Stimulated activated naive CD8-positive, alpha-beta T cell treated with anti-CD3 and anti-CD28 coated beads, Interleukin-15, Interleukin-2, amounts not matched to agents 100 ng/mL and 50 ng/mL, for 24 hours (primary cell): ENCODE measurements at regions not wholly inside any gene's neighbourhood (a gene's known extent, or its start where the extent isn't known, plus 50 kb on each side); places are given as distances from the start of the nearest gene placed in this dataset.
"Not testable (repeated sequence)": the region's sequence is repeated elsewhere in the genome, so short reads cannot be mapped to it uniquely, and the experiment has no call there.

Experiments
- H3K27ac Mint-ChIP-seq: one replicate; pipeline ENCODE4 v1.8.0; 2021; ENCODE audit warnings: mild to moderate bottlenecking, mixed read lengths
- H3K27me3 Mint-ChIP-seq: one replicate; pipeline ENCODE4 v1.8.0; 2021; ENCODE audit warnings: mixed read lengths
- H3K36me3 Mint-ChIP-seq: one replicate; pipeline ENCODE4 v1.8.0; 2021; ENCODE audit warnings: low read depth, mixed read lengths
- H3K4me1 Mint-ChIP-seq: one replicate; pipeline ENCODE4 v1.8.0; 2021; ENCODE audit warnings: low read depth, mixed read lengths
- H3K4me3 Mint-ChIP-seq: one replicate; pipeline ENCODE4 v1.8.0; 2021; ENCODE audit warnings: mild to moderate bottlenecking, mixed read lengths
- H3K9me3 Mint-ChIP-seq: one replicate; pipeline ENCODE4 v1.8.0; 2021; ENCODE audit warnings: mixed read lengths

DNA sequence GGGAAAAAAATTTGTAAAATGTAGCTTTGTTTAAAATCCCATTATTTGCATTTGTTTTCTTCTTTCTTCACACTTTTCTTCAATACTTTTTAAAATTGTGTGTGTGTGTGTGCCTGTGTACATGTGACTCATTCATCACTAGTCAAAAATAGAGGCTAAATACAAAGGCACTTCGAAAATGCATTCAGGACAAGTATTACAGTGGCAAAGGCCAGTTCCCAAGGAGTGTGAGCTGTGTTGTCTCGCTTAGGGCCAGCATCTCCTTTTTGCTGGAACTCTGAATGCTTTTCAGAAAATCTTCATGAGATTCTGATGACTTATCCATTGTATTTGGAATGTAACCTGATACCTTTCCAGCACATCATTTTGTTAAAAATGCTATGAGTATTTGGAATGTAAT, 288.5 kb upstream of the CNR1 start:
- no peaks in the 10 kb centered on the region for H3K4me1 Mint-ChIP-seq
- peaks cover 16% of the 10 kb centered on the region for H3K27me3 Mint-ChIP-seq
- H3K36me3 Mint-ChIP-seq = no peaks in the 10 kb centered on the region
- H3K9me3 Mint-ChIP-seq = no peaks in the 10 kb centered on the region
- H3K27ac Mint-ChIP-seq = no peak overlapping the region
- H3K4me3 Mint-ChIP-seq = no peak overlapping the region

DNA sequence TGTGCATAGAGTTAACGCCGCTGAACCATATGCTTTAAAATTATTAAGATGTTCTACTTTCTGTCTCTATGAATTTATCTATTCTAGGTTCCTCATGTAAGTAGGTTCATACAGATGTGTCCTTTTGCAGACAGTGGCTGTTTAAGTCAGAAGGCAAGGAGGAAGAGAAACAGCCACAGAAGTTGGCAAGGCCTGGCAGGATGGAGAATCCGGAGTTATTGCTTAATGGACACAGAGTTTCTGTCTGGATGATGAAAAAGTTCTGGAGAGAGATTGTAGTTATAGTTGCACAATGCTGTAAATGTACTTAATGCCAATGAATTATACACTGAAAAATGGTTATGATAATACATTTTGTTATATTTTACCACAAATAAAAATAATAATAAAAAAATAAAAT, 283.6 kb upstream of the CNR1 start:
- no peaks in the 10 kb centered on the region for H3K36me3 Mint-ChIP-seq
- no peak overlapping the region for H3K27ac Mint-ChIP-seq
- H3K4me3 Mint-ChIP-seq = no peak overlapping the region

DNA sequence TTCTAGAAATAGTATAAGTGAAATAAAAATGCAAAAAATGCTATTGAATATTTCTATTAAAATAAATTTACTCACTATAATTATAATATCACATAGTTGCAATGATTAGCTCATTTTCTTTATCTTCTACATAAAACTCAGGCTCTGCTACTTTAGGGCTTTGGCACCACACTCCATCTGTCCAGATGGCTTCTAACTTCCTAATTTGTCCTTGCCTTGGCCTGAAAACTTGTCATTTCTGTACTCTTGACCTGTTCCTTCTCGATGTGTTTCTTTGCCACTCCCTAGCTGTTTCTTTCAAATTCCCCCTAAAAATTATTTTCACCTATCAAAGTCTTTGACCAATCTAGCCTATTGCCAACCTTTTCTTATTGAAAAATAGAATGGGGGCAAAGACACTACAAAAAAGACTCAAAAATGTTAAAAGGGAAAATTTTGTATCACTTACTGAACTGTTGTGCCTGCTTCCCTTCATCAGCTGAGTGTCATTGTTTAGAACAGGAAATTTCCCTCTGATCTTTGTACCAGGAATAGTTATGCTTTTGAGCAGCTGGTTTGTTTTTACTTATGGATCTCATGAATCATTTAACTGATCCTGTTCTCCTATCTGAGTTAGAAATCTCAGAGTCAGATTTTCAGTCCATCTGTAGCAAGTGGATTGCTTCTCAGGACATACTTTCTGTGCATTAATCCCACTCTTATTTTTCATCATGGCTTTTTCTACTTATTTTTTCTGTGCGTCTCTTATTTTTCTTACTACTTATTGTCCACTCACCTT, 279.2 kb upstream of the CNR1 start:
- Mint-ChIP-seq H3K9me3 (no peaks in the 10 kb centered on the region), H3K4me1 (no peaks in the 10 kb centered on the region), H3K27ac (no peak overlapping the region), H3K36me3 (no peaks in the 10 kb centered on the region), H3K27me3 (peaks cover 11% of the 10 kb centered on the region), H3K4me3 (no peak overlapping the region)

More for the DNA sequence above, 283.6 kb upstream of the CNR1 start:
- peaks cover 18% of the 10 kb centered on the region for H3K27me3 Mint-ChIP-seq
- no peaks in the 10 kb centered on the region for H3K4me1 Mint-ChIP-seq
- H3K9me3 Mint-ChIP-seq = no peaks in the 10 kb centered on the region

DNA sequence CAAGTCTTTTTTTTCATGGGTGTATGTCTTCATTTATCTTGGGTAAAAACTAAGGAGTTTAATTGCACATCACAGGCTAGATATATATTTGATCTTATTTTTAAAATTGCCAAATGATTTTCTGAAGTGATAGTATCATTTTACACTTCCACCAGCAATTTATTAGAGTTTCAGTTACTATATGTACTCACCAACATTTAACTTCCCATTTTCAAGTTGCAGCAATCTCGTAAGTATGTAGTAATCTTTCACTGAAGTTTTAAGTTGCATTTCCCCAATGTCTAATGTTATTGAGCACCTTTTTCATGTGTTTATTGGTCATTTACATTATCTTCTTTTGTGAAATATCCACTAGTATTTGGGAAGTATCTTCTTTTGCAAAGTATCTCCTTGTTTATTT, 277.4 kb upstream of the CNR1 start:
- Mint-ChIP-seq H3K27ac (no peak overlapping the region), H3K36me3 (no peaks in the 10 kb centered on the region), H3K9me3 (no peaks in the 10 kb centered on the region), H3K4me3 (no peak overlapping the region), H3K4me1 (no peaks in the 10 kb centered on the region), H3K27me3 (peaks cover 11% of the 10 kb centered on the region)

DNA sequence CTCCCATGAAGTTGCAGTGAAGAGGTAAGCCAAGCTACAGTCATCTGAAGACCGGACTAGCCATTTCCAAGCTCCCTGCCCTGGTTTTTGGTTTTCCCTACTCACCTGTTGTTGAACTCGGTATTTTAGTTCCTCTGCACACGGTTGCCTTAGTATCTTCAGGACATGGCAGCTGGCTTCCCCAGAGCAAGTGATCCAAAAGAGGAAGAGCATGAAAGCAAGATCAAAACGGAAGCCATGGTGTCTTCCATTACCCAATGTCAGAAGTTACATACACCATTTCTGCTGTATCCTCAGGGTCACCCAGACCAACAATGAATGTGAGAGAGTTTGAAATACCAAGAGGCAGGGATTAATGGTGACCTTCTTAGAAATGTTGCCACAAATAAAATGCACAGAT, 276.6 kb upstream of the CNR1 start:
- Mint-ChIP-seq H3K4me3 (no peak overlapping the region), H3K27ac (no peak overlapping the region), H3K9me3 (no peaks in the 10 kb centered on the region), H3K36me3 (no peaks in the 10 kb centered on the region), H3K27me3 (peaks cover 9% of the 10 kb centered on the region), H3K4me1 (no peaks in the 10 kb centered on the region)

DNA sequence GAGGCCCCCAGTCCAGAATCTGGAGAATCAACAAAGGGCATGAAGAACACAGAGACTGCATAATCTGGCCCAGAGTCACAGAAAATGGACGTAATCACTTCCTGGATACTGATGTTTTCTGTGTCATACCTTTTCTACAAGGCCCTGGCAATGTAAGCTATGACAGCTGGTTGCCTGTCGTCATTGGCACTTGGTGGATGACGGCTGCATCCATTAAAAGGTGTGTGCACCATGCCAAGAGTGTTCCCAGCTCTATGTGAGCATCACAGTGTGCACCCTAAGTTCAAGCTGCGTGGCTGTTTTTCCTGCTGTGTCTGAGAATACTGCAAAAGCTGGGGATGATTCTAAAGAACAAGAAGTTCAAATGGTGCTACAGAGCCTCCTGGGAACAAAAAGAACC, 275.2 kb upstream of the CNR1 start:
- Mint-ChIP-seq H3K9me3 (no peaks in the 10 kb centered on the region), H3K4me3 (no peak overlapping the region), H3K36me3 (no peaks in the 10 kb centered on the region), H3K4me1 (no peaks in the 10 kb centered on the region), H3K27me3 (peaks cover 5% of the 10 kb centered on the region), H3K27ac (no peak overlapping the region)

DNA sequence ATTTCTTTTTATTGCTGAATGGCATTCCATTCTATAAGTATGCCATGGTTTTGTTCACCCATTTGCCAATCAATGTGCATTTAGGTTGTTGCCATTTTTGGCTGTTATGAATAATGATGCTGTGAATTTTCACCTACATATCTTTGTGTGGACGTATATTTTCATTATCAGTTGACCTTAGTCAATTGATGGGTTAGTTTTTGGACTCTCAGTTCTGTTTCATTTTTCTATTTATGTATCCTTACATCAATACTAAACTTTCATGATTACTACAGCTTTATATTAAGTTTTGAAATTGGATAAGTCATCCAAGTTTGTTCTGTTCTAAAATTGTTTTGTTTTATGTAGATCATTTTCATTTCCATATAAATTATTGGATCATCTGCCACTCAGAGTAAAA, 261.9 kb upstream of the CNR1 start:
- no peaks in the 10 kb centered on the region for H3K9me3 Mint-ChIP-seq
- H3K4me1 Mint-ChIP-seq = no peaks in the 10 kb centered on the region

DNA sequence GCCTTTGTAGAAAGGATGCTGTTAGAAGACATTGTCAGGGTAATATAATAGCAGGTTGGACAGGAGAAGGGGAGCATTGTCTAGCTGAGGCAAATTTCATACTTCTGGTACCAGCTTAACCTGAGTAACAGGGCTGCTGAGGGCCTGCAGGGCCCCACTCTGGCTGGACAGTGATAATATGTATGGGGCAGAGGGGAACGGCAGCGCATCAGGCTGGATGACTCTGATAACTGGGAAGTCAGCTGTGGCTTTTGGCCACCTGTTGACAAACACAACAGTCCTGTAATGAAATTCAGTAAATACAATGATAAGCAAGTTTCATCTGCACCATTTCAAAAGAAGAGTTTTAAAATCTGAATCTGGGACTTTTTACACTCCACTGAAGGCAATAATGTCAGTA, 259.9 kb upstream of the CNR1 start:
- Mint-ChIP-seq H3K4me1 (no peaks in the 10 kb centered on the region), H3K9me3 (no peaks in the 10 kb centered on the region), H3K27me3 (peaks cover 14% of the 10 kb centered on the region), H3K27ac (no peak overlapping the region), H3K36me3 (no peaks in the 10 kb centered on the region), H3K4me3 (no peak overlapping the region)

More for the DNA sequence above, 261.9 kb upstream of the CNR1 start:
- H3K4me3 Mint-ChIP-seq = no peak overlapping the region
- H3K27ac Mint-ChIP-seq = no peak overlapping the region
- no peaks in the 10 kb centered on the region for H3K36me3 Mint-ChIP-seq
- peaks cover 33% of the 10 kb centered on the region for H3K27me3 Mint-ChIP-seq

DNA sequence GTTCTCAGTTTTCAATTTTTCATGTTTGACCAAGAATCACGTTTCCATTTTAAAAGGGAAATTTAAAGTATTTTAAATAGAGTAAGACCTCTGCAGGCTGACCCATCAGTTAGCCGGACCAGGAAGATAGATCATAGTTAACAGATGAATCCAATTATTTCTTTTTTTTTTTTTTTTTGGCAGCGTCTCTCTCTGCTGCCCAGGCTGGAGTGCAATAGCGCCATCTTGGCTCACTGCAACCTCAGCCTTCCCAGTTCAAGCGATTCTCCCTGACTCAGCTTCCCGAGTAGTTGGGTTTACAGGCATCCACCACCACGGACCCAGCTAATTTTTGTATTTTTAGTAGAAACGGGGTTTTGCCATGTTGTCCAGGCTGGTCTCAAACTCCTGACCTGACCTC, 256.7 kb upstream of the CNR1 start:
- Mint-ChIP-seq H3K4me1 (no peaks in the 10 kb centered on the region), H3K36me3 (no peaks in the 10 kb centered on the region), H3K27ac (no peak overlapping the region), H3K4me3 (no peak overlapping the region), H3K27me3 (peaks cover 3% of the 10 kb centered on the region), H3K9me3 (no peaks in the 10 kb centered on the region)

DNA sequence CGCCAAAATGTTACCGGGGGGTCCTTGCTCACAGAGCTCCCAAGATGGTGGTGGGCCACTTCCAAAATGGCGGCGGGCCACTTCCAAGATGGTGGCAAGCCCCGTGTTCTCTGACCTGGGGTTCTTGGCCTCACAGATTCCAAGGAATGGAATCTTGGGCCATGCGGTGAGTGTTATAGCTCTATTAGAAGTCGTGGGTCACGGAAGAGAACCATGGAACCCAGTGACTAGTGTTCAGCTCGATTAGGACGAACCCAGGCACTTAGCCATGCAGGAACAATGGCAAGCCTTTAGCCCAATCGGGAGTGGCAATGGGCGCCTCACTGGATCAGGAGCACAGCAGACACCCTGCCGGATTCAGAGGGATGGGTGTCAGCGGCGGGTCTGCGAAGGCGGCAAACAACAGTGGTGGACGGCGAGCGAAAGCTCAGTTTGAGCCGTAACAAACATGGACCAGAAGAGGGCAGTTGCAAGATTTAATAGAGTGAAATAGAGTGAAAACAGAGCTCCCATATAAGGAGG, 254.9 kb upstream of the CNR1 start:
- not testable (repeated sequence) for H3K4me1 Mint-ChIP-seq, H3K36me3 Mint-ChIP-seq, H3K9me3 Mint-ChIP-seq, H3K27ac Mint-ChIP-seq, H3K27me3 Mint-ChIP-seq, H3K4me3 Mint-ChIP-seq

DNA sequence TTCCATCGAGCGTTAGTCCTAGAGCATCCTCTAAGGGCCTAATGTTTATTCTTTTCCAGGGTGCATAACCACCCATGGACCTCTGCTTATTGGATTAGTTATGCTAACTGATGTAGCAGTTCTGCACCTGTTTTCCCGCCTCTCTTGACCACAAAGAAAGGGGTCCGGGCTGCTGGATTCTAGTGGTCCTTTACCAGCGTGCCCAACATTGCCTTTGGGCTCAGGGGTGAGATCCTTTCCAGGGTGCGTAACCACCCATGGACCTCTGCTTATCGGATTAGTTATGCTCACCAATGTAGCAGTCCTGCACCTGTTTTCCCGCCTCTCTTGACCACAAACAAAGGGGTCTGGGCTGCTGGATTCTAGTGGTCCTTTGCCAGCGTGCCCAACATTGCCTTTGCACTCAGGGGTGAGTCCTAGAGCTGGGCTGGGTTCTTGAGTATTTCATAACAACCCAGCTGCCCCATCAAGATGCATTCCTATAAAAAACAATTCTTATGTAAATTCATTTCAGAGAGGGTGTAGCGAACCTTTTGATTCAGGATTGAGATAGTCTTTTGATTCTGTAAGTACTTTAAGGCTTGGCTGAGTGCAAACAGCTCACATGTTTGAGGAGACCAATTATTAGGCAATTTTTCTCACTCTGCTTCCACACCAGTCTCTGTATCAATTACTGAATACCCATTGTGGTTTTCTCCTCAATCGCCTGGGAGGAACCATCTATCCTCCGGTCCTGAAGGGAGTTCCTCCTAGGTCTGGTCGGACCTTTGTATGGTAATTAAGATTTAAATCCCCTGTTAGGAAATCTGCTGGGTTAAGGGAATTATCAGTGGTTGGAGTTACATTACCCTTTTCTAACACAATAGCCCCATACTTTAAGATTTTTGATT, 253.0 kb upstream of the CNR1 start:
- H3K36me3 Mint-ChIP-seq, H3K27ac Mint-ChIP-seq, H3K4me3 Mint-ChIP-seq, H3K9me3 Mint-ChIP-seq, H3K27me3 Mint-ChIP-seq, H3K4me1 Mint-ChIP-seq: not testable (repeated sequence)

DNA sequence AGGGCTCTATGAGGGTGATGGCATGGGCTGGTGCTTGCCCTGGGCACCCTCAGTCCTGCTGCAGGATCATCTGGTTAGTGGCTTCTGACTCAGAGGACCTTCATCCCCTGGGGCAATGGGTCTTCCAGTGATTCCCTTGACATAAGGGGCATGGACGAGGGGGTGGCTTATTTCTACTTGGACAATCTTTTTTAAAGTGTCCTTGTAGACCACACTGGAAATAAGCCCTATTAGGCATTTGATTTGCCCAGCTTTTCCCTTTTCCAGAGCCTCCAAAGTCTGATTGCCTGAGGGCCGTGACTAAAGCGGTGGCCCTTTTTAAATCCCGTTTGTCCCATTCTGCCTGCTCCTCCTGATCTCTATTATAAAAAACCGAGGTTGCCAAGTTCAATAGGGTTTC, 251.2 kb upstream of the CNR1 start:
- not testable (repeated sequence) for H3K36me3 Mint-ChIP-seq, H3K4me3 Mint-ChIP-seq, H3K27ac Mint-ChIP-seq, H3K27me3 Mint-ChIP-seq, H3K4me1 Mint-ChIP-seq, H3K9me3 Mint-ChIP-seq

DNA sequence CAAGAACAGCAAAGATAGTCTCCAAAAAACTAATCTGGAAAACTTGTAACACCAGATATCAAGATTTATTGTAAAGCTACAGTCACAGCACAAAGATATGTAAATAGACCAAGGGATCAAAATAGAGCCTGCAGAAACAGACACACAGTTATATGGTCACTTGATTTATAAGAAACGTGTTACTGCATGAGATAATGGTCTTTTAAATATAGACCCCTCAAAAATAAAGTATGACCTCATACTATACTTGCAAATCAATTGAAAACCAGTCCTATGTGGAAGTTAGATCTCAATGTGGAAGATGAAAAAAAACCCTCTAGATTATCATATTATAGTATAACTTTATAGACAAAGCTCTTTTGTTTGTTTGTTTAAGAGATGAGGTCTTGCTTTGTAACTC, 247.3 kb upstream of the CNR1 start:
- Mint-ChIP-seq H3K27me3 (no peaks in the 10 kb centered on the region), H3K4me1 (no peaks in the 10 kb centered on the region), H3K9me3 (no peaks in the 10 kb centered on the region), H3K27ac (no peak overlapping the region), H3K36me3 (no peaks in the 10 kb centered on the region), H3K4me3 (no peak overlapping the region)

DNA sequence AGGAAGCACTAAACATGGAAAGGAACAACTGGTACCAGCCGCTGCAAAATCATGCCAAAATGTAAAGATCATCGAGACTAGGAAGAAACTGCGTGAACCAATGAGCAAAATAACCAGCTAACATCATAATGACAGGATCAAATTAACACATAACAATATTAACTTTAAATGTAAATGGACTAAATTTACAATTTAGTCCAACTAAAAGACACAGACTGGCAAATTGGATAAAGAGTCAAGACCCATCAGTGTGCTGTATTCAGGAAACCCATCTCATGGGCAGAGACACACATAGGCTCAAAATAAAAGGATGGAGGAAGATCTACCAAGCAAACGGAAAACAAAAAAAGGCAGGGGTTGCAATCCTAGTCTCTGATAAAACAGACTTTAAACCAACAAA, 242.2 kb upstream of the CNR1 start:
- H3K27me3 Mint-ChIP-seq = peaks cover 11% of the 10 kb centered on the region
- H3K4me1 Mint-ChIP-seq, H3K27ac Mint-ChIP-seq, H3K9me3 Mint-ChIP-seq, H3K36me3 Mint-ChIP-seq, H3K4me3 Mint-ChIP-seq: not testable (repeated sequence)

DNA sequence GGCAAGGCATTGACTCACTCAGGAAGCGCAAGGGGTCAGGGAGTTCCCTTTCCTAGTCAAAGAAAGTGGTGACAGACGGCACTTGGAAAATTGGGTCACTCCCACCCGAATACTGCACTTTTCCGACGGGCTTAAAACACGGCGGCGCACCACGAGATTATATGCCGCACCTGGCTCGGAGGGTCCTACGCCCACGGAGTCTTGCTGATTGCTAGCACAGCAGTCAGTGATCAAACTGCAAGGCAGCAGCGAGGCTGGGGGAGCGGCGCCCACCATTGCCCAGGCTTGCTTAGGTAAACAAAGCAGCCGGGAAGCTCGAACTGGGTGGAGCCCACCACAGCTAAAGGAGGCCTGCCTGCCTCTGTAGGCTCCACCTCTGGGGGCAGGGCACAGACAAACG, 240.5 kb upstream of the CNR1 start:
- not testable (repeated sequence) for H3K4me1 Mint-ChIP-seq, H3K9me3 Mint-ChIP-seq, H3K4me3 Mint-ChIP-seq, H3K27ac Mint-ChIP-seq, H3K36me3 Mint-ChIP-seq
- H3K27me3 Mint-ChIP-seq = peaks cover 15% of the 10 kb centered on the region
